Right atrium auricular region (tissue), 2 donors: ENCODE measurements at regions not wholly inside any gene's neighbourhood (a gene's known extent, or its start where the extent isn't known, plus 50 kb on each side); places are given as distances from the start of the nearest gene placed in this dataset.

Experiments
- DNase-seq: peaks from one replicate; pipeline ENCODE4 v3.0.0-alpha.2; 2019; ENCODE audit warnings: low spot score
- H3K27ac ChIP-seq, 2 donors: fragments of 200-600 bp; sonication (generic); 1 replicate in 1 of 2; 2 replicates in 1 of 2; pipeline ENCODE4 v1.5.1; 2016 to 2019
- H3K27me3 ChIP-seq, 2 donors: fragments of 200-600 bp; sonication (generic); one replicate each; pipeline versions ENCODE4 v1.5.1 to v1.6.0; 2017 to 2019
- H3K36me3 ChIP-seq: fragments of 200-600 bp; sonication (generic); one replicate; pipeline ENCODE4 v1.5.1; 2016
- H3K4me1 ChIP-seq, 2 donors: fragments of 200-600 bp; sonication (generic); one replicate each; pipeline versions ENCODE4 v1.5.1 to v1.6.0; 2017 to 2019
- H3K4me3 ChIP-seq, 2 donors: fragments of 200-600 bp; sonication (generic); 1 replicate in 1 of 2; 2 replicates in 1 of 2; pipeline ENCODE4 v1.5.1; 2017 to 2019; ENCODE audit warnings: mild to moderate bottlenecking in 1 of 2, moderate library complexity in 1 of 2
- H3K9me3 ChIP-seq, 2 donors: fragments of 200-600 bp; sonication (generic); one replicate each; pipeline ENCODE4 v1.5.1; 2019
- CTCF ChIP-seq, 2 donors: fragments of 200-600 bp; sonication (generic); IDR thresholded peaks; one replicate each; pipeline ENCODE4 v1.5.1; 2019; ENCODE audit warnings: antibody characterized with exemption in 2 of 2

DNA sequence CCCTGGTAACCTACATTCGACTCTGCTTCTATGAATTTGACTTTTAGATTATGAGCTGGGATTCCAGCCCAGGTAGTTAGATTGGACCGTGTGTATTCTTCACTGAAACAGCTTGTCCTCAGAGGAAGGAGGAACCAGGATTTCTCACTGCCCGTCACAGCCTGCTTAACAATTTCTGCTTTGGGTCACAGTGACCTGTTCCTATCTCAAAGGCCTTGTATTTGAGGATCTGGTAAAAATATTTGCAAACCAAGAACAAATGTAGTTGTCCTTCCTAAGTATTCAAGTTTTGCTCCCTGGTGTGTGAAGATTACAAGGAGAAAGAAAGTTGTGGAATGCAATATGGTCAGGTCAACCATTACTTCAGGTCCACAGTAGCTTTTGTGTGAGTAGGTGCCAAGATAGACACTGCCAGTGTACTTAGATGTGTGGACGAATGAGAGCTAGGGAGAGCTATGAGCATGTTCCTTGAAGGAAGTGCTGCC is 55.1 kb downstream of the KIF4B start:
- no peak overlapping the region for H3K4me3 ChIP-seq
- H3K27ac ChIP-seq, result no peak overlapping the region
- no peaks in the 10 kb centered on the region for H3K9me3 ChIP-seq
- H3K36me3 ChIP-seq, result no peaks in the 10 kb centered on the region
- TF ChIP-seq CTCF (IDR thresholded peaks at IDR 0.05), result no peak
- H3K27me3 ChIP-seq, result no peaks in the 10 kb centered on the region
- H3K4me1 ChIP-seq, result no peaks in the 10 kb centered on the region
- no peak for DNase-seq

GRCh38 chr5:155069961-155070360 is 56.4 kb downstream of the KIF4B start:
- no peak for DNase-seq
- H3K9me3 ChIP-seq, result no peaks in the 10 kb centered on the region
- H3K4me3 ChIP-seq, result no peak overlapping the region
- no peaks in the 10 kb centered on the region for H3K27me3 ChIP-seq
- no peak overlapping the region for H3K27ac ChIP-seq
- no peaks in the 10 kb centered on the region for H3K36me3 ChIP-seq
- H3K4me1 ChIP-seq, result no peaks in the 10 kb centered on the region
- TF ChIP-seq CTCF (IDR thresholded peaks at IDR 0.05), result no peak

GRCh38 chr5:155070781-155071180 is 57.2 kb downstream of the KIF4B start:
- Histone ChIP-seq H3K4me3 (no peak overlapping the region), H3K27ac (no peak overlapping the region), H3K4me1 (no peaks in the 10 kb centered on the region), H3K27me3 (no peaks in the 10 kb centered on the region), H3K36me3 (no peaks in the 10 kb centered on the region), H3K9me3 (no peaks in the 10 kb centered on the region)
- DNase-seq, result no peak
- no peak for TF ChIP-seq CTCF (IDR thresholded peaks at IDR 0.05)

- no peak for TF ChIP-seq CTCF (IDR thresholded peaks at IDR 0.05)
- no peaks in the 10 kb centered on the region for H3K36me3 ChIP-seq
Observed at GRCh38 chr5:155076379-155076778, 62.8 kb downstream of the KIF4B start.

DNA sequence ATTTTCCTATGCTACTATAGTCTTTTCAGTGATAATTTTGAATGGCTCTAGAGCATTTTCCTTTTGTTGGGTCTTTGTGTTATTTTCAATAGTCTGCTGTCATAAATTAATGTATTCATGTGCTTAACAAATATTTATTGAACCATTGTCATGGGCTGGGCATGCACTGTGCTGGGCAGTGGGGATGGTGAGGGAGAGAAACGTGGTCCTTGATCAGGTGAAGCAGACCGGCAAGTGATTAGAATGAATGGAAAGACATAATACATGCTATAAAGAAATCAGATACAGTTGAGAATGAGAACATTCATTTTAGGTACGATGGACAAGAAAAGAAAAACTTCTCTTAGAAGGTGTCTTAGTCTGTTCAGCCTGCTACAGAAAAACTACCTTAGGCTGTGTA is 66.1 kb downstream of the KIF4B start:
- Histone ChIP-seq H3K4me1 (no peaks in the 10 kb centered on the region), H3K27ac (no peak overlapping the region), H3K36me3 (no peaks in the 10 kb centered on the region), H3K4me3 (no peak overlapping the region), H3K9me3 (no peaks in the 10 kb centered on the region), H3K27me3 (no peaks in the 10 kb centered on the region)
- DNase-seq, result no peak
- no peak for TF ChIP-seq CTCF (IDR thresholded peaks at IDR 0.05)

More at GRCh38 chr5:155076379-155076778, 62.8 kb downstream of the KIF4B start:
- no peak overlapping the region for H3K27ac ChIP-seq
- no peak for DNase-seq
- H3K4me3 ChIP-seq, result no peak overlapping the region
- no peaks in the 10 kb centered on the region for H3K4me1 ChIP-seq
- no peaks in the 10 kb centered on the region for H3K27me3 ChIP-seq
- H3K9me3 ChIP-seq, result no peaks in the 10 kb centered on the region

GRCh38 chr5:155080721-155081120 is 67.2 kb downstream of the KIF4B start:
- Histone ChIP-seq H3K36me3 (no peaks in the 10 kb centered on the region), H3K4me1 (no peaks in the 10 kb centered on the region), H3K27me3 (no peaks in the 10 kb centered on the region), H3K9me3 (no peaks in the 10 kb centered on the region), H3K27ac (no peak overlapping the region), H3K4me3 (no peak overlapping the region)
- no peak for TF ChIP-seq CTCF (IDR thresholded peaks at IDR 0.05)
- no peak for DNase-seq
